ENCODE measurements at regions not wholly inside any gene's neighbourhood (a gene's known extent, or its start where the extent isn't known, plus 50 kb on each side); places are given as distances from the start of the nearest gene placed in this dataset.
"Not testable (repeated sequence)": the region's sequence is repeated elsewhere in the genome, so short reads cannot be mapped to it uniquely, and the experiment has no call there.

DNA sequence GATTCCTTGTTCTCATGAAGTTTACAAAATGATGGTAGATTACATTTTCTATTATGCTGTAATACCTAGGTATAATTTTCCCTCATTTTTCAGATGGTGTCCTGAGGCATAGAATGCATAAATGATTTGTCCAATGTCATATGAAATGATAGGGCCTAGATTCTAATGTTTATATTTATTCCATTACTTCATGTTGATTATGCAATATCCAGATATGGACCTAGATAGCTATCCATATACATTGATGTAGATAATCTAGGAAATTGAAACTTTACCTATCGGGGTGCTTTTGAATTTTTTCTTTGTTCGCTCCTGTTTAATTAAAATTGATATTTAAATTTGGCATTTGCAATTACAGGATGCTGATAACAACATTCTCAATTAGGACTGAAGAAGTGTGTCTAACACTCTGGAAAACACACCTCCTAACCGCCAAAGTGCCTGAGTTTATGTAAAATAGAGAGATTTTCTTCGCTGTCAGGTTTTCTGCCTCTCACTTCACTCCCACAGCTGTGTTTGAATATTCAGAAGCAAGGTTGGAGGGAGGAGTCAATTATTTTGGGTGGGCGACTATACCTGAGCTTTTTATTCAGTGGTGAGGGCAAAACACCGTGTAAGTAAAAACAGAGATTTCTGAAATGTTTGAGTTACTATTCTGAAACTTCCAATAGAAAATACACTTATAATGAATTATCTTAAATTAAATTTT is 164.4 kb upstream of the ATP2B1 start:
- no peak overlapping the region for H3K4me3 ChIP-seq (replicated peaks in 1 of 3)
- no peaks in the 10 kb centered on the region for H3K27me3 ChIP-seq
- no peaks in the 10 kb centered on the region for H3K9me3 ChIP-seq
- intact Hi-C loops (cut with DNase I), result no loop called here
- no peaks in the 10 kb centered on the region for H3K4me1 ChIP-seq
- 87 to 93% methylated on average over 6 of the region's 6 CpGs for WGBS, 2 donors
- TF ChIP-seq, protein P1, sequence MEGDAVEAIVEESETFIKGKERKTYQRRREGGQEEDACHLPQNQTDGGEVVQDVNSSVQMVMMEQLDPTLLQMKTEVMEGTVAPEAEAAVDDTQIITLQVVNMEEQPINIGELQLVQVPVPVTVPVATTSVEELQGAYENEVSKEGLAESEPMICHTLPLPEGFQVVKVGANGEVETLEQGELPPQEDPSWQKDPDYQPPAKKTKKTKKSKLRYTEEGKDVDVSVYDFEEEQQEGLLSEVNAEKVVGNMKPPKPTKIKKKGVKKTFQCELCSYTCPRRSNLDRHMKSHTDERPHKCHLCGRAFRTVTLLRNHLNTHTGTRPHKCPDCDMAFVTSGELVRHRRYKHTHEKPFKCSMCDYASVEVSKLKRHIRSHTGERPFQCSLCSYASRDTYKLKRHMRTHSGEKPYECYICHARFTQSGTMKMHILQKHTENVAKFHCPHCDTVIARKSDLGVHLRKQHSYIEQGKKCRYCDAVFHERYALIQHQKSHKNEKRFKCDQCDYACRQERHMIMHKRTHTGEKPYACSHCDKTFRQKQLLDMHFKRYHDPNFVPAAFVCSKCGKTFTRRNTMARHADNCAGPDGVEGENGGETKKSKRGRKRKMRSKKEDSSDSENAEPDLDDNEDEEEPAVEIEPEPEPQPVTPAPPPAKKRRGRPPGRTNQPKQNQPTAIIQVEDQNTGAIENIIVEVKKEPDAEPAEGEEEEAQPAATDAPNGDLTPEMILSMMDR (IDR thresholded peaks at IDR 0.05), result no peak
- no peak for TF ChIP-seq POLR2A (IDR thresholded peaks at IDR 0.05)
- H3K36me3 ChIP-seq, result no peaks in the 10 kb centered on the region
- H3K27ac ChIP-seq, result no peak overlapping the region
- DNase-seq, result no peak

DNA sequence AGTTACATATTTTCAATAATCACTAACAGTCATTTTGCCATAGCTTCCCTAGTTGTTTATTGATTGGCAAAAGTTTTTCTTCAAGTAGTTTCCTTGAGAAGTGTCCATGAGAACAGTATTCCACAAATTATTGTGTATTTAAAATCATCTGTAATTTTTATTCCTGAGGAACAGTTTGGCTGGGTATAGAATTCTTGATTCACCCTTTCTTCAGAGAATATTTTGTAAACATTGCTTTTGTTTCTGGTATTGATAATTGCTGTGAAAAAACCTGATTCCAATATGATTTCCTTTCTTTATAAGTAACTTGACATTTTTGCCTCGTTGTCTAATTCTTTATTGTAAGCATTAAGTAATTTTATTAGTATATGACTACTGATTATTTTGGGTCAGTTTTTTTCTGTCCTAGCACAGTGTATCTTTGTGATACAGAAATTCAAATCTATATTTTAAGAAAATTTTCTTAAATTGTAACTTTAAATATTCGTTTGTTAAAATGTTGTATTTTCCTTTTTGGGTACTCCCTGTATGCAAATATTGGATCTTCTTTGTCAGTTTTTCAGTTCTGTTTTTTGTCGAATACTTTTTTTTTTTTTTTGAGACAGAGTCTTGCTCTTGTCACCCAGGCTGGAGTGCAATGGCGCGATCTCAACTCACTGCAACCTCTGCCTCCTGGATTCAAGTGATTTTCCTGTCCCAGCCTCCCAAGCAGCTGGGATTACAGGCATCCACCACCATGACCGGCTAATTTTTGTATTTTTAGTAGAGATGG is 162.0 kb upstream of the ATP2B1 start:
- 75 to 90% methylated on average over 6 of the region's 6 CpGs for WGBS, 2 donors
- no peaks in the 10 kb centered on the region for H3K27me3 ChIP-seq

DNA sequence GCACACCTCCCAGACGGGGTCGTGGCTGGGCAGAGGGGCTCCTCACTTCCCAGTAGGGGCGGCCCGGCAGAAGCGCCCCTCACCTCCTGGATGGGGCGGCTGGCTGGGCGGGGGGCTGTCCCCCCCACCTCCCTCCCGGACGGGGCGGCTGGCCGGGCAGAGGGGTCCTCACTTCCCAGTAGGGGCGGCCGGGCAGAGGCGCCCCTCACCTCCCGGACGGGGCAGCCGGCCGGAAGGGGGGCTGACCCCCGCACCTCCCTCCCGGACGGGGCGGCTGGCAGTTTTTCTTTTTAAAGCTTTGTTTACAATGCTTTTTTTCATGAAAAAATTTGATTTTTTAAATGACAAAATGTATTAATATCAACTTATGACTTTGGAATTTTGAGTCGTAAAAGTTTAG is 159.0 kb upstream of the ATP2B1 start:
- H3K4me3 ChIP-seq (replicated peaks in 1 of 3); H3K4me1 ChIP-seq; H3K36me3 ChIP-seq; DNase-seq; intact Hi-C loops (cut with DNase I); H3K27ac ChIP-seq; H3K27me3 ChIP-seq; H3K9me3 ChIP-seq: not testable (repeated sequence)
- 94 to 98% methylated on average over 10 to 14 of the region's 23 CpGs for WGBS, 2 donors

More for the DNA sequence above, 162.0 kb upstream of the ATP2B1 start:
- H3K36me3 ChIP-seq, result no peaks in the 10 kb centered on the region
- TF ChIP-seq, protein P1 (IDR thresholded peaks at IDR 0.05), result no peak
- TF ChIP-seq POLR2A (IDR thresholded peaks at IDR 0.05), result no peak
- H3K9me3 ChIP-seq, result no peaks in the 10 kb centered on the region
- intact Hi-C loops (cut with DNase I), result no loop called here
- H3K4me3 ChIP-seq (replicated peaks in 1 of 3), result no peak overlapping the region
- no peak for DNase-seq
- H3K27ac ChIP-seq, result no peak overlapping the region
- no peaks in the 10 kb centered on the region for H3K4me1 ChIP-seq

DNA sequence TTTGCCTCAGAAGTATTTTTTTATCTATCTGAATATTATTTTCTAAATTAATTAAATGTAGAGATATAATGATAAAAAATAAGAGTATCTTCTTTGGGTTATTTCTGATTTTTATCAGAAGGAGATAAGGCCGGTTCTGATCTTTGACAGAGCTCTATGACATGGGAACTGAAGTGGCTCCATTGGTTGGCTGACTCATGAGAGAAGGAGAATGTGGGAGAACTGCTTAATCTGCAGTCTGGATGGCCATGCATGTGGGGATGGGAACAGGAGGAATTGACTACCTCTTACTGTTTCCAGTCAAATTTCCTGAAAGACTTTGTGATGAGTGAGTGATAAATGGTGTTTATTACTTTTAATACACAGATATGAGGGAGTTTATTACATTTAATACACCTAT is 155.8 kb upstream of the ATP2B1 start:
- 42 to 57% methylated on average over 1 of the region's 1 CpG for WGBS, 2 donors
- Histone ChIP-seq H3K9me3 (no peaks in the 10 kb centered on the region), H3K27ac (no peak overlapping the region), H3K4me1 (no peaks in the 10 kb centered on the region), H3K27me3 (no peaks in the 10 kb centered on the region), H3K36me3 (no peaks in the 10 kb centered on the region), H3K4me3 (replicated peaks in 1 of 3) (no peak overlapping the region)
- DNase-seq, result no peak
- TF ChIP-seq POLR2A (IDR thresholded peaks at IDR 0.05), result no peak
- TF ChIP-seq, protein P1 (IDR thresholded peaks at IDR 0.05), result no peak
- intact Hi-C loops (cut with DNase I), result no loop called here

DNA sequence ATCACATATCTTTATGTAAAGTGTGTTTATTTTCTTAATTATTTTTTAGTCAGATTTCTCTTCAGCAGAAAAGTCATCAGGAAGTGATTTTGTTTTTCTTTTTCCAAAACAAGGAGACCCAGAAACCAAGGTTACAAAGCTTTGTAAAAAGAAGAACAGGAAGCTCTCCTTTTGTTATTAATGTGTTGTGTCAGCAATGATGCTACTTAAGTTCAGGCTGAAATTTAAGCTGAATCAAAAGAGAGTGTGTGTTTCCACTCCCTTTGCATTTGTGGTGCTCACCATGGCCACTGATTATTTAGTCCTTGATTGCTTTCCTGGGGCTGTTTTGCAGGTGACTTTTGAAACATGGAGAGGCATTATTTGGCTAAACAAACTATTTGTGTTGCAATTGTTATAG is 155.3 kb upstream of the ATP2B1 start:
- H3K27ac ChIP-seq, result no peak overlapping the region
- DNase-seq, result no peak
- intact Hi-C loops (cut with DNase I), result no loop called here
- no peaks in the 10 kb centered on the region for H3K4me1 ChIP-seq
- no peaks in the 10 kb centered on the region for H3K36me3 ChIP-seq
- no peak overlapping the region for H3K4me3 ChIP-seq (replicated peaks in 1 of 3)
- H3K27me3 ChIP-seq, result no peaks in the 10 kb centered on the region
- no peak for TF ChIP-seq POLR2A (IDR thresholded peaks at IDR 0.05)
- TF ChIP-seq, protein P1 (IDR thresholded peaks at IDR 0.05), result no peak
- H3K9me3 ChIP-seq, result no peaks in the 10 kb centered on the region

Data from thyroid gland (tissue), 4 donors.